ENCODE measurements at regions not wholly inside any gene's neighbourhood (a gene's known extent, or its start where the extent isn't known, plus 50 kb on each side); places are given as distances from the start of the nearest gene placed in this dataset.

DNA sequence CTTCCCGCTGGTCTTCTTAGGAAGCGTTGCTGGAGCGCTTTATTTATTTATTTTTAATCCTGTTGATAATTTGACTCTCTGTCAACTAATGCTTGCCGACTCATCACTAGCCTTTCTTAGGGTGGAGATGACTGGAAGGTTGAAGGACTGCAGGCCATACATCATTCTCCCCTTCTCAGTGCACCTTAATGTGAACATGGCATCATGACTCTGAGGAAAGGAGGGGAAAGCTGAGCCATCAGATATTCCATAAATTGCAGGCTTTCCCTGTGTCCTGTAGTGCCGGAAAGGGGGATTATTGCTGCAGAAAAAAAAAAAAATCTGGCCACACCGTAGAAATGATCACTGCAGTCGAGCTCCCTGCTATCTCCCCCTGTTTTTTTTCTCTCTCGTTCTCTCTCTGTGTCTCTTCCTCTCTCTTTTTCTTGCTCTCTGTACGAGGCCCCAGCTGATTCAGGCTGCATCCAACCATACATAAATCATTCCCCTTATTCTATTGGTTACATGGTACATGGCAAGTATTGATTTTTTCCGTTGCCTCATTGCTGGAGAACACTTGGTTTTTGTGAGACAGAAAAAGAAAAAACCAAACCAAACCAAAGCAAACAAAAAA lies 125.8 kb upstream of the EFEMP1 start:
- TF ChIP-seq, protein P1, sequence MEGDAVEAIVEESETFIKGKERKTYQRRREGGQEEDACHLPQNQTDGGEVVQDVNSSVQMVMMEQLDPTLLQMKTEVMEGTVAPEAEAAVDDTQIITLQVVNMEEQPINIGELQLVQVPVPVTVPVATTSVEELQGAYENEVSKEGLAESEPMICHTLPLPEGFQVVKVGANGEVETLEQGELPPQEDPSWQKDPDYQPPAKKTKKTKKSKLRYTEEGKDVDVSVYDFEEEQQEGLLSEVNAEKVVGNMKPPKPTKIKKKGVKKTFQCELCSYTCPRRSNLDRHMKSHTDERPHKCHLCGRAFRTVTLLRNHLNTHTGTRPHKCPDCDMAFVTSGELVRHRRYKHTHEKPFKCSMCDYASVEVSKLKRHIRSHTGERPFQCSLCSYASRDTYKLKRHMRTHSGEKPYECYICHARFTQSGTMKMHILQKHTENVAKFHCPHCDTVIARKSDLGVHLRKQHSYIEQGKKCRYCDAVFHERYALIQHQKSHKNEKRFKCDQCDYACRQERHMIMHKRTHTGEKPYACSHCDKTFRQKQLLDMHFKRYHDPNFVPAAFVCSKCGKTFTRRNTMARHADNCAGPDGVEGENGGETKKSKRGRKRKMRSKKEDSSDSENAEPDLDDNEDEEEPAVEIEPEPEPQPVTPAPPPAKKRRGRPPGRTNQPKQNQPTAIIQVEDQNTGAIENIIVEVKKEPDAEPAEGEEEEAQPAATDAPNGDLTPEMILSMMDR (IDR thresholded peaks at IDR 0.05), result no peak
- no peak for TF ChIP-seq POLR2AphosphoS5 (IDR thresholded peaks at IDR 0.05)
- TF ChIP-seq POLR2A (IDR thresholded peaks at IDR 0.05; ENCODE audit: low read depth), result no peak
